ENCODE measurements at regions not wholly inside any gene's neighbourhood (a gene's known extent, or its start where the extent isn't known, plus 50 kb on each side); places are given as distances from the start of the nearest gene placed in this dataset.
"Not testable (repeated sequence)": the region's sequence is repeated elsewhere in the genome, so short reads cannot be mapped to it uniquely, and the experiment has no call there.

GRCh38 chr20:56730996-56731395 lies 101.9 kb downstream of the TFAP2C start:
- ChIA-PET CTCF (no interaction called here), POLR2A (no interaction called here)
- DNase-seq (ENCODE audit: extremely low spot score) = no peak
- TF ChIP-seq NFRKB (IDR thresholded peaks at IDR 0.05) (no peak), FOXK2 (IDR thresholded peaks at IDR 0.05) (no peak), CTBP1 (IDR thresholded peaks at IDR 0.05; ENCODE audit: borderline replicate concordance) (no peak)

GRCh38 chr20:56731476-56731875 lies 102.4 kb downstream of the TFAP2C start:
- TF ChIP-seq, protein P1, sequence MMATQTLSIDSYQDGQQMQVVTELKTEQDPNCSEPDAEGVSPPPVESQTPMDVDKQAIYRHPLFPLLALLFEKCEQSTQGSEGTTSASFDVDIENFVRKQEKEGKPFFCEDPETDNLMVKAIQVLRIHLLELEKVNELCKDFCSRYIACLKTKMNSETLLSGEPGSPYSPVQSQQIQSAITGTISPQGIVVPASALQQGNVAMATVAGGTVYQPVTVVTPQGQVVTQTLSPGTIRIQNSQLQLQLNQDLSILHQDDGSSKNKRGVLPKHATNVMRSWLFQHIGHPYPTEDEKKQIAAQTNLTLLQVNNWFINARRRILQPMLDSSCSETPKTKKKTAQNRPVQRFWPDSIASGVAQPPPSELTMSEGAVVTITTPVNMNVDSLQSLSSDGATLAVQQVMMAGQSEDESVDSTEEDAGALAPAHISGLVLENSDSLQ (IDR thresholded peaks at IDR 0.05) = no peak
- TF ChIP-seq CTBP1 (IDR thresholded peaks at IDR 0.05; ENCODE audit: borderline replicate concordance) = no peak
- ChIA-PET POLR2A (no interaction called here), CTCF (no interaction called here)
- no peak for DNase-seq (ENCODE audit: extremely low spot score)

- TF ChIP-seq NFRKB (IDR thresholded peaks at IDR 0.05) (no peak), BHLHE40 (IDR thresholded peaks at IDR 0.05; ENCODE audit: borderline replicate concordance) (no peak), ARNT (IDR thresholded peaks at IDR 0.05) (no peak), SP1 (IDR thresholded peaks at IDR 0.05) (no peak), FOXA1 (IDR thresholded peaks at IDR 0.05) (no peak), FOXK2 (IDR thresholded peaks at IDR 0.05) (no peak), ZNF384 (IDR thresholded peaks at IDR 0.05) (no peak), FOXM1 (IDR thresholded peaks at IDR 0.05; ENCODE audit: borderline replicate concordance) (no peak), LEF1 (IDR thresholded peaks at IDR 0.05; ENCODE audit: borderline replicate concordance) (no peak), ELF4 (IDR thresholded peaks at IDR 0.05) (no peak), L3MBTL2 (conservative IDR thresholded peaks at IDR 0.05) (no peak), TARDBP (IDR thresholded peaks at IDR 0.05) (no peak), SUZ12 (IDR thresholded peaks at IDR 0.05) (no peak), HDGF (IDR thresholded peaks at IDR 0.05; ENCODE audit: borderline replicate concordance) (no peak), CTBP1 (IDR thresholded peaks at IDR 0.05; ENCODE audit: borderline replicate concordance) (no peak)
- TF ChIP-seq, protein P1 (IDR thresholded peaks at IDR 0.05) = no peak
- no peak for DNase-seq (ENCODE audit: extremely low spot score)
- ChIA-PET CTCF (interaction anchor here (0.6 kb wide), 1 partner anchor 55 kb away, joined by 4 read pairs; no protein-coding TSS in a partner anchor), POLR2A (no interaction called here)
Measured at GRCh38 chr20:56733967-56734366, 104.9 kb downstream of the TFAP2C start.

- DNase-seq (ENCODE audit: extremely low spot score) = no peak
- CTCF ChIA-PET = no interaction called here
- TF ChIP-seq FOXM1 (IDR thresholded peaks at IDR 0.05; ENCODE audit: borderline replicate concordance) (no peak), SUZ12 (IDR thresholded peaks at IDR 0.05) (no peak), FOXA1 (IDR thresholded peaks at IDR 0.05) (no peak), FOXK2 (IDR thresholded peaks at IDR 0.05) (no peak)
- POLR2A ChIA-PET = no interaction called here
Measured at GRCh38 chr20:56735084-56735642, 106.1 kb downstream of the TFAP2C start.

- TF ChIP-seq SUZ12 (IDR thresholded peaks at IDR 0.05) (no peak), ZNF384 (IDR thresholded peaks at IDR 0.05) (no peak), FOXM1 (IDR thresholded peaks at IDR 0.05; ENCODE audit: borderline replicate concordance) (no peak), ARNT (IDR thresholded peaks at IDR 0.05) (no peak), SP1 (IDR thresholded peaks at IDR 0.05) (no peak), HDGF (IDR thresholded peaks at IDR 0.05; ENCODE audit: borderline replicate concordance) (no peak), CTBP1 (IDR thresholded peaks at IDR 0.05; ENCODE audit: borderline replicate concordance) (no peak), ELF4 (IDR thresholded peaks at IDR 0.05) (no peak), NFRKB (IDR thresholded peaks at IDR 0.05) (no peak), TARDBP (IDR thresholded peaks at IDR 0.05) (no peak), FOXA1 (IDR thresholded peaks at IDR 0.05) (no peak), LEF1 (IDR thresholded peaks at IDR 0.05; ENCODE audit: borderline replicate concordance) (no peak), BHLHE40 (IDR thresholded peaks at IDR 0.05; ENCODE audit: borderline replicate concordance) (no peak), L3MBTL2 (conservative IDR thresholded peaks at IDR 0.05) (no peak)
- TF ChIP-seq, protein P1 (IDR thresholded peaks at IDR 0.05) = no peak
- no peak for DNase-seq (ENCODE audit: extremely low spot score)
- CTCF ChIA-PET = no interaction called here
- POLR2A ChIA-PET = no interaction called here
Measured at GRCh38 chr20:56736285-56736857, 107.3 kb downstream of the TFAP2C start.

GRCh38 chr20:56744325-56744821 lies 115.3 kb downstream of the TFAP2C start:
- DNase-seq (ENCODE audit: extremely low spot score) = not testable (repeated sequence)

More at GRCh38 chr20:56744325-56744821, 115.3 kb downstream of the TFAP2C start:
- POLR2A ChIA-PET, CTCF ChIA-PET: not testable (repeated sequence)

Data from HEK293T (cell line).